HepG2 (cell line): ENCODE measurements at regions not wholly inside any gene's neighbourhood (a gene's known extent, or its start where the extent isn't known, plus 50 kb on each side); places are given as distances from the start of the nearest gene placed in this dataset.

Source experiments
- BRCA1 ChIP-seq: sonication (generic); formaldehyde crosslinking; IDR thresholded peaks from 2 replicates; pipeline ENCODE4 v1.4.0; 2020; ENCODE audit warnings: missing genetic modification reagents
- EZH2 ChIP-seq: conservative IDR thresholded peaks from 2 replicates; pipeline ENCODE4 v1.6.1; 2012; ENCODE audit warnings: mild to moderate bottlenecking, low read depth, low read length, moderate library complexity
- FOXA1 ChIP-seq, 2 experiments: fragments of 450-650 bp in 1 of 2; sonication (generic) in 1 of 2; formaldehyde crosslinking in 1 of 2; IDR thresholded peaks; 2 replicates each; pipeline versions ENCODE4 v1.4.0 to v1.6.1; 2016 to 2020; ENCODE audit warnings: missing genetic modification reagents in 1 of 2
- HMG20A ChIP-seq: IDR thresholded peaks from 2 replicates; pipeline ENCODE4 v1.6.1; 2016; ENCODE audit warnings: borderline replicate concordance
- POLR2AphosphoS5 ChIP-seq: IDR thresholded peaks from 2 replicates; pipeline ENCODE4 v1.6.1; 2012; ENCODE audit warnings: low read depth, low read length
- RFX5 ChIP-seq: IDR thresholded peaks from 2 replicates; pipeline ENCODE4 v1.6.1; 2011; ENCODE audit warnings: low read depth, low read length, improper control_type of control experiment
- SKIL ChIP-seq: sonication (generic); formaldehyde crosslinking; IDR thresholded peaks from 2 replicates; pipeline ENCODE4 v1.8.0; 2022; ENCODE audit warnings: missing genetic modification reagents, mild to moderate bottlenecking, moderate library complexity, borderline replicate concordance
- ZFP36 ChIP-seq: fragments of 150-350 bp; IDR thresholded peaks from 2 replicates; pipeline ENCODE4 v1.6.1; 2018; ENCODE audit warnings: borderline replicate concordance, low read length, low read depth; ENCODE audit not compliant: partially characterized antibody
- ZNF749 ChIP-seq: sonication (generic); formaldehyde crosslinking; IDR thresholded peaks from 2 replicates; pipeline ENCODE4 v1.8.0; 2022; ENCODE audit warnings: mild to moderate bottlenecking, missing genetic modification reagents, moderate library complexity, borderline replicate concordance
- TF ChIP-seq, protein P1 (sequence below): sonication (generic); formaldehyde crosslinking; IDR thresholded peaks from 2 replicates; pipeline ENCODE4 v1.4.0; 2020; ENCODE audit warnings: missing genetic modification reagents
- TF ChIP-seq, protein P2 (sequence below): sonication (generic); formaldehyde crosslinking; IDR thresholded peaks from 2 replicates; pipeline ENCODE4 v1.5.0; 2020; ENCODE audit warnings: mild to moderate bottlenecking, missing genetic modification reagents, moderate library complexity

- TF ChIP-seq ZFP36 (no peak), RFX5 (no peak), EZH2 (no peak), SKIL (no peak), BRCA1 (CRISPR knock-in tag) (no peak), ZNF749 (no peak), FOXA1 (IDR thresholded peaks at IDR 0.05) (no peak), FOXA1 (CRISPR knock-in tag; IDR thresholded peaks at IDR 0.05) (no peak), HMG20A (CRISPR knock-in tag) (no peak), POLR2AphosphoS5 (no peak)
- TF ChIP-seq, protein P1, sequence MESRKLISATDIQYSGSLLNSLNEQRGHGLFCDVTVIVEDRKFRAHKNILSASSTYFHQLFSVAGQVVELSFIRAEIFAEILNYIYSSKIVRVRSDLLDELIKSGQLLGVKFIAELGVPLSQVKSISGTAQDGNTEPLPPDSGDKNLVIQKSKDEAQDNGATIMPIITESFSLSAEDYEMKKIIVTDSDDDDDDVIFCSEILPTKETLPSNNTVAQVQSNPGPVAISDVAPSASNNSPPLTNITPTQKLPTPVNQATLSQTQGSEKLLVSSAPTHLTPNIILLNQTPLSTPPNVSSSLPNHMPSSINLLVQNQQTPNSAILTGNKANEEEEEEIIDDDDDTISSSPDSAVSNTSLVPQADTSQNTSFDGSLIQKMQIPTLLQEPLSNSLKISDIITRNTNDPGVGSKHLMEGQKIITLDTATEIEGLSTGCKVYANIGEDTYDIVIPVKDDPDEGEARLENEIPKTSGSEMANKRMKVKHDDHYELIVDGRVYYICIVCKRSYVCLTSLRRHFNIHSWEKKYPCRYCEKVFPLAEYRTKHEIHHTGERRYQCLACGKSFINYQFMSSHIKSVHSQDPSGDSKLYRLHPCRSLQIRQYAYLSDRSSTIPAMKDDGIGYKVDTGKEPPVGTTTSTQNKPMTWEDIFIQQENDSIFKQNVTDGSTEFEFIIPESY: no peak
- TF ChIP-seq, protein P2, sequence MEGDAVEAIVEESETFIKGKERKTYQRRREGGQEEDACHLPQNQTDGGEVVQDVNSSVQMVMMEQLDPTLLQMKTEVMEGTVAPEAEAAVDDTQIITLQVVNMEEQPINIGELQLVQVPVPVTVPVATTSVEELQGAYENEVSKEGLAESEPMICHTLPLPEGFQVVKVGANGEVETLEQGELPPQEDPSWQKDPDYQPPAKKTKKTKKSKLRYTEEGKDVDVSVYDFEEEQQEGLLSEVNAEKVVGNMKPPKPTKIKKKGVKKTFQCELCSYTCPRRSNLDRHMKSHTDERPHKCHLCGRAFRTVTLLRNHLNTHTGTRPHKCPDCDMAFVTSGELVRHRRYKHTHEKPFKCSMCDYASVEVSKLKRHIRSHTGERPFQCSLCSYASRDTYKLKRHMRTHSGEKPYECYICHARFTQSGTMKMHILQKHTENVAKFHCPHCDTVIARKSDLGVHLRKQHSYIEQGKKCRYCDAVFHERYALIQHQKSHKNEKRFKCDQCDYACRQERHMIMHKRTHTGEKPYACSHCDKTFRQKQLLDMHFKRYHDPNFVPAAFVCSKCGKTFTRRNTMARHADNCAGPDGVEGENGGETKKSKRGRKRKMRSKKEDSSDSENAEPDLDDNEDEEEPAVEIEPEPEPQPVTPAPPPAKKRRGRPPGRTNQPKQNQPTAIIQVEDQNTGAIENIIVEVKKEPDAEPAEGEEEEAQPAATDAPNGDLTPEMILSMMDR (CRISPR knock-in tag): no peak
These were observed 245.9 kb upstream of the GIMD1 start for GRCh38 chr4:106614441-106614840.
